ENCODE measurements at regions not wholly inside any gene's neighbourhood (a gene's known extent, or its start where the extent isn't known, plus 50 kb on each side); places are given as distances from the start of the nearest gene placed in this dataset.

GRCh38 chr2:225207043-225207442 is 164.8 kb upstream of the DOCK10 start:
- H3K4me2 ChIP-seq (ENCODE audit: low read length), result no peak overlapping the region
- DNase-seq (ENCODE audit: low spot score), result no peak
- no peaks in the 10 kb centered on the region for H3K79me2 ChIP-seq (ENCODE audit: insufficient read depth, low read depth, low read length)
- H3K9me3 ChIP-seq (ENCODE audit: low read length), result 0 out of 2 replicates have a peak, but pooled peaks cover 4% of the 10 kb centered on the region
- intact Hi-C loops (cut with micrococcal nuclease; ENCODE audit: unreplicated experiment), result no loop called here
- no peak overlapping the region for H3K4me3 ChIP-seq (ENCODE audit: low read depth, low read length, poor library complexity, severe bottlenecking)
- no peaks in the 10 kb centered on the region for H3K9me2 ChIP-seq (ENCODE audit: insufficient read depth, low read length)
- H3K4me1 ChIP-seq (ENCODE audit: insufficient read depth, low read length, poor library complexity, severe bottlenecking), result no peaks in the 10 kb centered on the region
- TF ChIP-seq EZH2phosphoT487 (IDR thresholded peaks at IDR 0.05; ENCODE audit: borderline replicate concordance, low read depth, low read length) (no peak), CTCF (conservative IDR thresholded peaks at IDR 0.05; ENCODE audit: low read length) (no peak)
- no peaks in the 10 kb centered on the region for H4K20me1 ChIP-seq (ENCODE audit: insufficient read depth, low read length)
- no peak overlapping the region for H3K27ac ChIP-seq (ENCODE audit: low read depth, low read length, poor library complexity, severe bottlenecking)
- BruUV-seq (replicated peaks), result no TSS peak
- CTCF ChIA-PET (ENCODE audit: unreplicated experiment), result no interaction called here
- H3K36me3 ChIP-seq (ENCODE audit: insufficient read depth, low read length), result no peaks in the 10 kb centered on the region
- H2AFZ ChIP-seq (ENCODE audit: low read length), result no peak overlapping the region
- POLR2A ChIA-PET, result interaction anchor here (0.6 to 1.1 kb wide), 3 partner anchors 14 to 20 kb away, joined by 3 to 7 read pairs (median 5); no protein-coding TSS in a partner anchor

GRCh38 chr2:225196579-225196978 is 154.3 kb upstream of the DOCK10 start:
- Histone ChIP-seq H3K4me3 (ENCODE audit: low read depth, low read length, poor library complexity, severe bottlenecking) (no peak overlapping the region), H3K36me3 (ENCODE audit: insufficient read depth, low read length) (no peaks in the 10 kb centered on the region), H3K9me2 (ENCODE audit: insufficient read depth, low read length) (no peaks in the 10 kb centered on the region), H3K4me2 (ENCODE audit: low read length) (no peak overlapping the region), H3K9me3 (ENCODE audit: low read length) (no peaks in the 10 kb centered on the region), H3K4me1 (ENCODE audit: insufficient read depth, low read length, poor library complexity, severe bottlenecking) (no peaks in the 10 kb centered on the region), H3K27ac (ENCODE audit: low read depth, low read length, poor library complexity, severe bottlenecking) (no peak overlapping the region), H3K79me2 (ENCODE audit: insufficient read depth, low read depth, low read length) (no peaks in the 10 kb centered on the region), H4K20me1 (ENCODE audit: insufficient read depth, low read length) (no peaks in the 10 kb centered on the region), H2AFZ (ENCODE audit: low read length) (no peak overlapping the region)
- intact Hi-C loops (cut with micrococcal nuclease; ENCODE audit: unreplicated experiment), result no loop called here
- CTCF ChIA-PET (ENCODE audit: unreplicated experiment), result no interaction called here
- BruUV-seq (replicated peaks), result no TSS peak
- no peak for TF ChIP-seq EZH2phosphoT487 (IDR thresholded peaks at IDR 0.05; ENCODE audit: borderline replicate concordance, low read depth, low read length)
- TF ChIP-seq CTCF (conservative IDR thresholded peaks at IDR 0.05; ENCODE audit: low read length), result no peak
- POLR2A ChIA-PET, result interaction anchor here (0.6 kb wide), 1 partner anchor 455 kb away, joined by 3 read pairs; no protein-coding TSS in a partner anchor
- DNase-seq (ENCODE audit: low spot score), result no peak

- H3K9me2 ChIP-seq (ENCODE audit: insufficient read depth, low read length), result no peaks in the 10 kb centered on the region
- POLR2A ChIA-PET, result interaction anchor here (1.5 kb wide), 1 partner anchor 11 kb away, joined by 4 read pairs; no protein-coding TSS in a partner anchor
- DNase-seq (ENCODE audit: low spot score), result no peak
- intact Hi-C loops (cut with micrococcal nuclease; ENCODE audit: unreplicated experiment), result no loop called here
- H3K4me1 ChIP-seq (ENCODE audit: insufficient read depth, low read length, poor library complexity, severe bottlenecking), result no peaks in the 10 kb centered on the region
- no peak overlapping the region for H2AFZ ChIP-seq (ENCODE audit: low read length)
- no peaks in the 10 kb centered on the region for H4K20me1 ChIP-seq (ENCODE audit: insufficient read depth, low read length)
- CTCF ChIA-PET (ENCODE audit: unreplicated experiment), result no interaction called here
- BruUV-seq (replicated peaks), result no TSS peak
- H3K27ac ChIP-seq (ENCODE audit: low read depth, low read length, poor library complexity, severe bottlenecking), result no peak overlapping the region
- TF ChIP-seq EZH2phosphoT487 (IDR thresholded peaks at IDR 0.05; ENCODE audit: borderline replicate concordance, low read depth, low read length) (no peak), CTCF (conservative IDR thresholded peaks at IDR 0.05; ENCODE audit: low read length) (no peak)
- no peak overlapping the region for H3K4me3 ChIP-seq (ENCODE audit: low read depth, low read length, poor library complexity, severe bottlenecking)
- H3K79me2 ChIP-seq (ENCODE audit: insufficient read depth, low read depth, low read length), result no peaks in the 10 kb centered on the region
- H3K36me3 ChIP-seq (ENCODE audit: insufficient read depth, low read length), result no peaks in the 10 kb centered on the region
- H3K9me3 ChIP-seq (ENCODE audit: low read length), result no peaks in the 10 kb centered on the region
- no peak overlapping the region for H3K4me2 ChIP-seq (ENCODE audit: low read length)
Observed at GRCh38 chr2:225192869-225193268, 150.6 kb upstream of the DOCK10 start.

Data from OCI-LY7 (cell line).